Cardiac muscle cell (in vitro differentiated cells and primary cell): ENCODE measurements at regions not wholly inside any gene's neighbourhood (a gene's known extent, or its start where the extent isn't known, plus 50 kb on each side); places are given as distances from the start of the nearest gene placed in this dataset.

Source experiments
- DNase-seq, 2 donors: peaks; one replicate each; pipeline versions ENCODE4 v3.0.0 to v3.0.0-alpha.2; 2010 to 2017; ENCODE audit warnings: low read depth in 1 of 2, low spot score in 1 of 2
- H3K27ac ChIP-seq: fragments of 200-600 bp; sonication (generic); 2 replicates; pipeline ENCODE4 v1.5.1; 2016
- H3K27me3 ChIP-seq: fragments of 200-600 bp; sonication (generic); 2 replicates; pipeline ENCODE4 v1.6.0; 2016; ENCODE audit warnings: control low read depth
- H3K36me3 ChIP-seq: fragments of 200-600 bp; sonication (generic); 2 replicates; pipeline ENCODE4 v1.5.1; 2016; ENCODE audit warnings: control low read depth
- H3K4me1 ChIP-seq: fragments of 200-600 bp; sonication (generic); 2 replicates; pipeline ENCODE4 v1.8.1; 2017; ENCODE audit warnings: low read depth, mild to moderate bottlenecking, mixed run types
- H3K4me3 ChIP-seq: fragments of 200-600 bp; sonication (generic); 2 replicates; pipeline ENCODE4 v1.5.1; 2016; ENCODE audit warnings: mild to moderate bottlenecking
- H3K9me3 ChIP-seq: fragments of 200-600 bp; sonication (generic); 2 replicates; pipeline ENCODE4 v1.5.1; 2017; ENCODE audit warnings: low read depth, mild to moderate bottlenecking, control low read depth
- TF ChIP-seq, protein P1 (sequence below): IDR thresholded peaks from 2 replicates; pipeline ENCODE4 v1.5.1; 2012; ENCODE audit warnings: low read depth, mild to moderate bottlenecking, low read length

DNA sequence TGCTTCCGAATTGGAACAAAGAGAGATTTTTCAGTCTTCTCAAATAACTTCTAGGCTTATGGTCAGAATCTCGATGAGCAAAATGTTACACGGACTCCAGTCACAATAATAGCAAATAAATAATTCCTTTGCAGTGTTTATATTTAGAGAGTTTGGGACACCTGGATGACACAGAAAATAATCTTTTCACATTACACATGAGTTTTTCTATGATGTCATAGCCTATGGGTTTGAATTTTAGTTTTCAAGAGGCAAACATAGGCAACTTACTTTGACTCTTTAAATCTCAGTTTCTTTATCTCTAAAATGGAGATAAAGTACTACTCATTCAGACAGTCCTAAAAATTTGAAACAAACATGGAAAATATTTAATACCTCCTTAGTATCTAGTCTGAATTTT lies 372.0 kb downstream of the HAPSTR1 start:
- H3K27me3 ChIP-seq, result no peaks in the 10 kb centered on the region
- no peaks in the 10 kb centered on the region for H3K4me1 ChIP-seq
- H3K9me3 ChIP-seq, result no peaks in the 10 kb centered on the region
- no peaks in the 10 kb centered on the region for H3K36me3 ChIP-seq
- H3K27ac ChIP-seq, result no peak overlapping the region
- H3K4me3 ChIP-seq, result no peak overlapping the region
- TF ChIP-seq, protein P1, sequence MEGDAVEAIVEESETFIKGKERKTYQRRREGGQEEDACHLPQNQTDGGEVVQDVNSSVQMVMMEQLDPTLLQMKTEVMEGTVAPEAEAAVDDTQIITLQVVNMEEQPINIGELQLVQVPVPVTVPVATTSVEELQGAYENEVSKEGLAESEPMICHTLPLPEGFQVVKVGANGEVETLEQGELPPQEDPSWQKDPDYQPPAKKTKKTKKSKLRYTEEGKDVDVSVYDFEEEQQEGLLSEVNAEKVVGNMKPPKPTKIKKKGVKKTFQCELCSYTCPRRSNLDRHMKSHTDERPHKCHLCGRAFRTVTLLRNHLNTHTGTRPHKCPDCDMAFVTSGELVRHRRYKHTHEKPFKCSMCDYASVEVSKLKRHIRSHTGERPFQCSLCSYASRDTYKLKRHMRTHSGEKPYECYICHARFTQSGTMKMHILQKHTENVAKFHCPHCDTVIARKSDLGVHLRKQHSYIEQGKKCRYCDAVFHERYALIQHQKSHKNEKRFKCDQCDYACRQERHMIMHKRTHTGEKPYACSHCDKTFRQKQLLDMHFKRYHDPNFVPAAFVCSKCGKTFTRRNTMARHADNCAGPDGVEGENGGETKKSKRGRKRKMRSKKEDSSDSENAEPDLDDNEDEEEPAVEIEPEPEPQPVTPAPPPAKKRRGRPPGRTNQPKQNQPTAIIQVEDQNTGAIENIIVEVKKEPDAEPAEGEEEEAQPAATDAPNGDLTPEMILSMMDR, result no peak
- no peak for DNase-seq

DNA sequence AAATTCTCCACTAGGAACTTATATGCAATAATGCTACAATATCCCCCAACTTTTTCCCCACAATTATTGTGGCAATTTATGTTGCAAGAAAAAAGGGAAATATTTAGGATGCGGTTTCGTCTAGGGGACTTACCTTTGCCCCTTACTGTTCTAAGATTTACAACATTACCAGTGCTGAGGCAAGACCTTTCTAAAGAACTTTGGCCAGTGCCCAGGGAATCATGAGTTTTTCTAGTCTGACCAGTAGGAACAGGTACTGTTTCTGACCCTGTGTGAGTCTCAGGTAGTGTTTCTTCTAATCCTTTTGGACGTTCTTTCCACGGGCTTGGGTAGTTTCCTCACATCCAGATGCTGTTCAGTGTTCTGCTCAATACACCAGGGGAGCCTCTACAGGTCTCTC lies 373.7 kb downstream of the HAPSTR1 start:
- Histone ChIP-seq H3K4me1 (no peaks in the 10 kb centered on the region), H3K4me3 (no peak overlapping the region), H3K27ac (no peak overlapping the region), H3K27me3 (no peaks in the 10 kb centered on the region), H3K36me3 (no peaks in the 10 kb centered on the region), H3K9me3 (no peaks in the 10 kb centered on the region)
- TF ChIP-seq, protein P1, result no peak
- no peak for DNase-seq

DNA sequence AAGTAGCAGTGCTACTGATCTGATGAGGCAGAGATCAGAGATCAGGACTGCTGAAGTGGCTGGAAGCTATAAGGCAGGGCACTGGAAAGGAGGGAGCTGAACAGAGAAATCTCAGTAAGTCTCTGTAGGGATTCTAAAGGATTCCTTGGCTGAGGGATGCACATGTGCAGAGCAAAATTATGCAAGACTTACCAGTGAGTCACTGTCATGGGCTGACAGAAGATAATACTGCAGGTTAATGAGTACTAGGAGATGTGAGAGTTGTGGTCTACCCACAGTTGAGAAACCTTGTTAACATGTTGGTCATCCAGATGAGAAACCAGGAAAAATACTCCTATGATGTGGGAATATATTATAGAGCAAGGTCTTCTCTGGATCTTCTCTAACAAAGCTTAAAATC lies 378.1 kb downstream of the HAPSTR1 start:
- H3K4me1 ChIP-seq, result no peaks in the 10 kb centered on the region
- no peak overlapping the region for H3K4me3 ChIP-seq
- H3K9me3 ChIP-seq, result no peaks in the 10 kb centered on the region
- H3K27me3 ChIP-seq, result no peaks in the 10 kb centered on the region
- no peaks in the 10 kb centered on the region for H3K36me3 ChIP-seq
- DNase-seq, result peak in 1 of 2 donors; percentile 0
- TF ChIP-seq, protein P1, result no peak
- H3K27ac ChIP-seq, result no peak overlapping the region

DNA sequence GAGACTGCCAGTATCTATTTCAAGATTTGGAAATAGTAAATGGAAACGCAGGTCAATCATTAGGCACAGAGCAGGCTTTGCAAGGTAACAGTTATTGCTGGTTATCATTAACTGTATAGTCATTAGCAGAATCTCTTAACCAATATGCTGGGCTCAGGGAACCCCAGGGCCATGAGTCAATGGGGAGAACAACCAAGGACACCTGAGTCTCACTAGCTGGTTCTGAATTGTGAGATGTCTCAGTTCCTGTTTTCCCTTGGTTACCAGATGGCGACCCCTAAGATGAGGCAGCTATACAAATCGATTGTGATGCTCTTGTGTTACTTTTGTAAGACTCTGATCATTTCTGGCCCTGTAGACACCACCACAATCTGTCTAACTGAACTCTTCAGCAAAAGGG lies 385.3 kb downstream of the HAPSTR1 start:
- Histone ChIP-seq H3K27me3 (no peaks in the 10 kb centered on the region), H3K4me3 (no peak overlapping the region), H3K36me3 (no peaks in the 10 kb centered on the region), H3K27ac (no peak overlapping the region), H3K4me1 (no peaks in the 10 kb centered on the region), H3K9me3 (no peaks in the 10 kb centered on the region)
- DNase-seq, result no peak
- TF ChIP-seq, protein P1, result no peak

DNA sequence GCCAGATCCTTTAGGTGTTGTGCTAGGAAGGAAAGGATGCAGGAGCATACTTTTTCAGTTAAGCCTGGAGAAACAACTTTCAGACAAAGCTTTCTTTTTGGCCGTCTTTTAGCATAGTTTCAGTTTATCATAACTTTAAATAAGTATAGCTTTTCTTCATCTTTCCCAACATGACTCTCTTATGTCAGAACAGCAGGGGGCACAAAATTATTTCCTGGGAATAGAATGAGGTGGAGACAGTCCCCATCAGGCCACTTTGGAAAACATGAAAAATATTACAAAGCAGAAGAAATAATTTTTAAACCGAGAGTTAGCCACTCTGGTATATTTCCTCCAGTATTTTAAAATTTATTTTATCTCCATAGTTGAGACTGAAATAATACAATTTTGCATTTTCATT lies 387.6 kb downstream of the HAPSTR1 start:
- H3K4me1 ChIP-seq, result no peaks in the 10 kb centered on the region
- H3K27ac ChIP-seq, result no peak overlapping the region
- TF ChIP-seq, protein P1, result no peak
- H3K9me3 ChIP-seq, result no peaks in the 10 kb centered on the region
- no peaks in the 10 kb centered on the region for H3K36me3 ChIP-seq
- no peaks in the 10 kb centered on the region for H3K27me3 ChIP-seq
- DNase-seq, result no peak
- no peak overlapping the region for H3K4me3 ChIP-seq

DNA sequence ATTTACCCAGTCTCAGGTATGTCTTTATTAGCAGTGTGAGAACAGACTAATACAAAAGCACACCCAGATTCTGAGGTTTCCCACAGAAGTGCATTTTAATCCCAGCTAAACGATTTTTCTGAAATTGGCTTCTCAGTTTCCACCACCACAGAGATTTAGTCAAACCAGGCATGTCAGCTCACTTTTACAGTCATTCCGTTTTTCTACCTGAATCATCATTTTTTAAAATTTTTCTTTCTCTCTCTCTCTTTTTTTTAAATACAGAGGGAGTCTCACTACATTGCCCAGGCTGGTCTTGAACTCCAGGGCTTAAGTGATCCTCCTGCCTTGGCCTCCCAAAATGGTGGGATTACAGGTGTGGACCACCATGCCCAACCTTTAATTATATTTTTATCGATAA lies 389.1 kb downstream of the HAPSTR1 start:
- no peak for DNase-seq
- Histone ChIP-seq H3K4me1 (no peaks in the 10 kb centered on the region), H3K27ac (no peak overlapping the region), H3K4me3 (no peak overlapping the region), H3K36me3 (no peaks in the 10 kb centered on the region), H3K9me3 (no peaks in the 10 kb centered on the region), H3K27me3 (no peaks in the 10 kb centered on the region)
- TF ChIP-seq, protein P1, result no peak
